Posterior cingulate gyrus (tissue), 11 donors: ENCODE measurements at regions not wholly inside any gene's neighbourhood (a gene's known extent, or its start where the extent isn't known, plus 50 kb on each side); places are given as distances from the start of the nearest gene placed in this dataset.

Experiments used
- DNase-seq, 10 donors: peaks; one replicate each; pipeline versions ENCODE4 v3.0.0 to v3.0.0-alpha.2; 2020 to 2021; ENCODE audit warnings: mixed read lengths in 3 of 10
- intact Hi-C: fragments of 100-400 bp; cut with DNase I; formaldehyde crosslinking; loops from one replicate; pipeline ENCODE4 v1.15.1; 2023

GRCh38 chr9:2345013-2345412 is 276.6 kb upstream of the VLDLR start:
- intact Hi-C loops, result no loop called here
- DNase-seq, result no peak

- intact Hi-C loops, result no loop called here
- DNase-seq, result no peak
These were observed 275.2 kb upstream of the VLDLR start for GRCh38 chr9:2346277-2346913.

- intact Hi-C loops, result no loop called here
- DNase-seq, result no peak
These were observed 270.3 kb upstream of the VLDLR start for GRCh38 chr9:2351324-2351723.

- no peak for DNase-seq
- intact Hi-C loops, result no loop called here
These were observed 267.4 kb upstream of the VLDLR start for GRCh38 chr9:2354216-2354615.

- intact Hi-C loops, result no loop called here
These were observed 266.5 kb upstream of the VLDLR start for GRCh38 chr9:2354856-2355696.

GRCh38 chr9:2355697-2355983 is 265.9 kb upstream of the VLDLR start:
- DNase-seq, result no peak

More at GRCh38 chr9:2354856-2355696, 266.5 kb upstream of the VLDLR start:
- no peak for DNase-seq

GRCh38 chr9:2356041-2356790 is 265.4 kb upstream of the VLDLR start:
- intact Hi-C loops, result no loop called here
- no peak for DNase-seq

More at GRCh38 chr9:2355697-2355983, 265.9 kb upstream of the VLDLR start:
- intact Hi-C loops, result no loop called here

GRCh38 chr9:2359891-2360471 is 261.6 kb upstream of the VLDLR start:
- no peak for DNase-seq
- intact Hi-C loops, result no loop called here

GRCh38 chr9:2362150-2362549 is 259.4 kb upstream of the VLDLR start:
- no peak for DNase-seq
- intact Hi-C loops, result no loop called here

- intact Hi-C loops, result no loop called here
- DNase-seq, result no peak
These were observed 258.3 kb upstream of the VLDLR start for GRCh38 chr9:2363138-2363745.

GRCh38 chr9:2363781-2364180 is 257.8 kb upstream of the VLDLR start:
- intact Hi-C loops, result no loop called here
- DNase-seq, result no peak

GRCh38 chr9:2367970-2368369 is 253.6 kb upstream of the VLDLR start:
- no peak for DNase-seq
- intact Hi-C loops, result no loop called here

GRCh38 chr9:2373648-2374047 is 247.9 kb upstream of the VLDLR start:
- DNase-seq, result no peak
- intact Hi-C loops, result no loop called here

GRCh38 chr9:2375114-2375513 is 246.5 kb upstream of the VLDLR start:
- intact Hi-C loops, result no loop called here
- no peak for DNase-seq

GRCh38 chr9:2377117-2377516 is 244.5 kb upstream of the VLDLR start:
- DNase-seq, result no peak
- intact Hi-C loops, result no loop called here

- no peak for DNase-seq
- intact Hi-C loops, result no loop called here
These were observed 243.8 kb upstream of the VLDLR start for GRCh38 chr9:2377834-2378233.

GRCh38 chr9:2378266-2378665 is 243.3 kb upstream of the VLDLR start:
- intact Hi-C loops, result no loop called here

GRCh38 chr9:2378816-2379215 is 242.8 kb upstream of the VLDLR start:
- DNase-seq, result no peak
- intact Hi-C loops, result no loop called here

More at GRCh38 chr9:2378266-2378665, 243.3 kb upstream of the VLDLR start:
- DNase-seq, result no peak

- intact Hi-C loops, result no loop called here
- DNase-seq, result no peak
These were observed 236.8 kb upstream of the VLDLR start for GRCh38 chr9:2384741-2385140.

GRCh38 chr9:2385746-2386145 is 235.8 kb upstream of the VLDLR start:
- intact Hi-C loops, result no loop called here
- DNase-seq, result no peak

GRCh38 chr9:2386566-2386965 is 235.0 kb upstream of the VLDLR start:
- no peak for DNase-seq
- intact Hi-C loops, result no loop called here
